ENCODE measurements at regions not wholly inside any gene's neighbourhood (a gene's known extent, or its start where the extent isn't known, plus 50 kb on each side); places are given as distances from the start of the nearest gene placed in this dataset.

DNA sequence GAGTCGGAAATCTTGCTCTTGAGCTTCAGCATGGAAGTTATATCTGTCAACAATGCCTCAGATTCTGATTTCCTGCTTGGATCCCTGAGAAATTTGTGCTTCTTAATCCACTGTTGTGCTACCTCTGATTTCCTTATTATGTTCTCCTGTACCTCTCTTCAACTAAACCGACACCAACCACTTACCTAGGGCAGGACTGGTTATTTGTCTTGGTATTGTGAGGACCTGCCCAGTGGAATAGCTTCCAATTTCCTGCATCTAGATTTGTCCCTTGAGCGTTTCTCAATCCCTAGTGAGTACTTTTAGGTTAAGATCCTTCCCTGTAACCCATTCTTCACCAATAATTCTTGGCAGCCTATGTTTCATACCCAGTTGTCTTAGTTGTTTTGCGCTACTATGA is 720.5 kb upstream of the ZNF385D start:
- no peak for DNase-seq (ENCODE audit: low spot score)

DNA sequence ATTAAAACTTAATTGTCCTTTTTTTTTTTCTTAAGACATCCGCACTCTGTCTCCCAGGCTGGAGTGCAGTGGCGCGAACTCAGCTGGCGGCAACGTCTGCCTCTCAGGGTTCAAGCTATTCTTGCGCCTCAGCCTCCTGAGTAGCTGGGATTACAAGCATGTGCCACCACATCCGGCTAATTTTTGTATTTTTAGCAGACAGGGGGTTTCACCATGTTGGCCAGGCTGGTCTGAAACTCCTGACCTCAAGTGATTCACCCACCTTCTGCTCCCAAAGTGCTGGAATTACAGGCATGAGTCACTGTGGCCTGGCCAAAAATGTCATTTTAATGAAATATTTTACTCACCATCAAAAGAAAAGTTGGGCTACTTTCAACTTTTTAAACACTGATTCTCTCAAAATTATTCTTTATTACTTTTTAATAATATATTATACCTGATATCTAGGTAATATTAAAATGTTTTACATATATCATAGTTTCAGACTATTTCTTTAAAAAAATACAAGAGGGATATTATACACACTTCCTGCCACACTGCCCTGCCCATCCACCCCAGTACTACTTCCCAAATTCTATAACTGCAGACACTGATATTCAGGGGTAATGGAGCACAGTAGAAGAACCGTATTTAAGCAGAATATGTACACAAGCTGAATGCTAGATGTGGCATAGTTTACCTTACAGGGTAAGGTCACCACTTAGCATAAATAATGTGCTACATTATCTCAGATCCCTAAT is 723.9 kb upstream of the ZNF385D start:
- DNase-seq (ENCODE audit: low spot score) = no peak

DNA sequence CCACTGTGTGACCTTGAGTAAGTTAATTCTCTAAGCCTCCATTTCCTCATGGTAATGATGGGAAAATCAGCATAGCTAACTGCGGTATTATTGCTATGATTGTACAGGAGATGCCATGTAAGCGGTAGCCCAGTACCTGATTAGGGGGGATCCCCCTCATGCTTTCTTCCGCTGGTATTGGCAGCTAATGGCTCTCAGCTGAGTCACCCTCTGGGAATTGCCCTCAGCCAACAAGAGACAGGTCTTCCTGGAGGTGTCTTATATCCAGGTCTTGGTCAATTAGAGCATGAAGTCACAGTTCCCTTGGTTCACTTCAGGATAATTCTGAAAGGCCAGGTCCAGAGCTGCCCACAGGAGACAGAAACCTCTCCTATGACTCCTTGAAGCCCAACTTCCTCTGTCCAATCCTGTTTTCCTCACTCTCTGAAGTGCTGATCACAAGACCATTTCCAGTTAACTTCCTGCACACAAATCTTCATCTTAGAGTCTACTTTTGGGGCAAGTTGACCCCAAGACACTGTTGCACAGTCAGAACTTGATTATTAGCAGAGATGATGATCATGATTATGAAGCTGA is 724.7 kb upstream of the ZNF385D start:
- DNase-seq (ENCODE audit: low spot score) = no peak

DNA sequence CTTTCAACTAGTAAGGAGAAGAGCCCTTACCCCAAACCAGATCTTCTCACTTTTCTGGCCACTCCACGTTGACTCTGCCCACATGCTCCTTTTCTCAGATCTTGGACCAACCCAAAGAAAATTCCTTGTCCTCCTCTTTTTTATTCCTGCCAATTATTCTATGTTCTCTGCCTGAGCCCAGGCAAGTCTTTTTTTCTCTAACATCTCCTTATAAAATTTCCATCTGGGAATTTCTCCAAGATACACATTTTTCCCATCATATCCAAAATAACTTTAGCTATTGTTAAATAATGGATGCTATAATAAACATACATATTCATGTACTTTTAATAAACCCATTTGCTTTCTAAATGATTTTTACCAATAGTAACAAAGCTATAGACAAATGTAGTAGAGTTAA is 726.0 kb upstream of the ZNF385D start:
- no peak for DNase-seq (ENCODE audit: low spot score)

DNA sequence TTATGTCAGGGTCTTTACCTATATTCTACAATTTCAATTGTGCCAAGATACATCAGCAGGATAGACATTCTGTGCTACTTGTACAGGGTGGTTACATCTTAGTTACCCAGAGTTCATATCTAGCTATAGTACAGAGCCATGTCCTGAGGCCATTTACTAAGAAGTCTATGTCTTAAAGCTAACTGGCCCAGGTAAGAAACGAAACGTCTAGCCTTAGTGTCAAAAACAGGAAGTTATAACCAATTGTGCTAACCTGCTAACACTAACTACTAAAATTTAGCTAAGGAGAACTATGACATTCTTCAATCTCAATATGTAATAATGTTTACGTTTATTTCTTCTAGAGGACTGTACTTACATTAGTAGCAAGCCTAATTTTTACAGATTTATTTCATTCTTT is 717.2 kb upstream of the UBE2E2 start:
- DNase-seq (ENCODE audit: low spot score) = no peak

DNA sequence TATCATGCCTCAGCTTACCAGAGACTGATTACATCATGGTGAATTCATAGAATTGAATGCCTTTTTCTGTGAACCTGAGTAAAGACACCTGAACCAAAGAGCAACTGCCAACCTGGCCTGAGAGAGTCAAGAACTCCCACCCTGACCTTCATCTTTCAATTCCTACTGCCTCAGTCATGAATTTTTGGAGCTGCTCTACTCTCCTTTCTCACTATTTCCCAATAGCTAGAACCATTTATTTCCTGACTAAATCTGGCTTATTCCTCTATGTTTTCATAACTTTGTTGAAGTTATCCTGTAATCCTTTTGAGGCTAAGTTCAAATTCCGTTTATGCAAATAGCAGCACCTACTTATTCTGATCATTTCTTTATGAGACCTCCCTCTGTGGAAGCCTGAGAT is 712.4 kb upstream of the UBE2E2 start:
- no peak for DNase-seq (ENCODE audit: low spot score)

DNA sequence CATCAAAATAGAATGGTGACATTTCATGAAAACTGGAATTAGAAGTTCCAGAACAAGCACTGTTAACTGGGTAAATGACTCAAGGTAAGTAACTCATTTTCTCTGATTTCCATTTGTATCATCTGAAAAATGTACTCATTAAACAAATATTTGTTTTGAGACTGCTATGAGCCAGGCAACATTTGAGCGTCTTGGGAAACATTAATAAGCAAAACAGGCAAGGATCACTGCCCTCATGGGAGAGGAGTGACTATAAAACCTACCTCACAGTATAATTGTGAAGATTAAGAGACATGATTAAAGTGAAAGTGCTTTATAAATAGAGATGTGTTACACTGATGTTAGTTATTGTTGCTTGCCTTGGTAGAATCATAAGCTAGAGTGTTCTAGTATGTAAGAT is 711.8 kb upstream of the UBE2E2 start:
- DNase-seq (ENCODE audit: low spot score) = no peak

DNA sequence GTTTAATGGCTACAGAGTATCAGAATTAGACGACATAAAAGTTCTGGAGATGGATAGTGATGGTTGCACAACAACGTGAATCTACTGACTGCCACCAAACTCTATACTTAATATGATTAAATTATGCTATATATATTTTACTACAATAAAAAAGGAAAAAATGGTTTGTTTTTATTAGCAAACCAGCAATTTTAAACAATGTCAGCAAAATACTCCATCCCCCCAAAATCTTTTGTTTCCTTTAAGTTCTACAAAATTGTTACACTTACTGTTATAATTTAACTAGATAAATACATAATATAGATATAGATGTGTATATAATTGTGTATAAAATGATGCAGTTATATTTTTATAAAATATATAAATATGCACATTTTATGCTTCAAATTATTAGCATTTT is 710.8 kb upstream of the UBE2E2 start:
- no peak for DNase-seq (ENCODE audit: low spot score)

DNA sequence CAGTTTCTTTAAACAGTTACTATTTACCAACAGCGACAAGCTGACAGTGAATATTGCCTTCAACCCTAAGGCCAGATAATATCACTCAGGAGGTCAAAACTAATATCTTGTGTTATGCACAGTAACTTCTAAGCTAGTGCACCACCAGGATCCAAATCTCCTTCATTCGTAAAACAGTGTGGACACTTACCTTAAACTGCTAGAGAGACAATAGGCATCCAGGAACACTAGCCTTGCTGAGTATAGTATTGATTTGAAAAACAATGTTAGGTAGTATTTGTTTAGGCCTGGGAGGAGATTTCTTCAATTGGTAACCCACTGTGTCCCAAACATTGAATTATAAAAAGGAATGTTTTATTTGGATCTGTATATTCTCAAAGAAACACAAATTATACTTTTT is 707.9 kb upstream of the UBE2E2 start:
- DNase-seq (ENCODE audit: low spot score) = no peak

DNA sequence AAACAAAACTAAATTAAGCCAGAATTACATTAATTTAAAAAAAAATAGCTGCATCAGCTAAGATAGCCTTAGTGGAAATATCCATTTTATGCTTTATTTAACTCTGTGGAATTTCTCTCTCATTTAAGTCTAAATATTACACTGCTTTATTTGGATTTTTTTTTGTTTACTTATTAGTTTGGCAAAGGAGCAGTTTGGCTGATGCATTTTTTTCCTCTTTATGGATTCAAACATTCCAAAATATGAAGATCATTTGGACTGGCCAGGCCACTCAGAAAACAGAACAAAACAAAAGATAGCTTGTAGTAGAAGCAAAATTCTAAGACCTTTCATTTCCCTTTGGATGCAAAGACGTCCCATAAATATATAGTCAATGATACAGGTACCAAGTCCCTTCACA is 707.3 kb upstream of the UBE2E2 start:
- DNase-seq (ENCODE audit: low spot score) = no peak

DNA sequence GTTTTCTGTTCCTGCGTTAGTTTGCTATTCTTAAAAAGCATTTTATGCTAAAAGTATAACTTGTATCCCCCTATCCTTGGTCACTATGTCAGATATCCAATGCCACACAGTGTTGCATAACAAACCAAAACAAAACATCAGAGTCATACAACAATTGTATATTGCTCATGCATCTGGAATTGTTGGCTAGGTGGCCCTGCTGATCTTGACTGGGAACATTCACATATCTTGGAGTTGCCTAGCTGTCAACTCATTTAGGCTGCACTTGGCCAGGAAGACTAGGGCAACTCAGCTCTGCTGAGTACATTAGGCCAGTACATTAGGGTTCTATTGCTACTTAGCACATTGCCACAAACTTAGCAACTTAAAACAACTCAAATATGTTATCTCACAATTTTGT is 706.5 kb upstream of the UBE2E2 start:
- no peak for DNase-seq (ENCODE audit: low spot score)

DNA sequence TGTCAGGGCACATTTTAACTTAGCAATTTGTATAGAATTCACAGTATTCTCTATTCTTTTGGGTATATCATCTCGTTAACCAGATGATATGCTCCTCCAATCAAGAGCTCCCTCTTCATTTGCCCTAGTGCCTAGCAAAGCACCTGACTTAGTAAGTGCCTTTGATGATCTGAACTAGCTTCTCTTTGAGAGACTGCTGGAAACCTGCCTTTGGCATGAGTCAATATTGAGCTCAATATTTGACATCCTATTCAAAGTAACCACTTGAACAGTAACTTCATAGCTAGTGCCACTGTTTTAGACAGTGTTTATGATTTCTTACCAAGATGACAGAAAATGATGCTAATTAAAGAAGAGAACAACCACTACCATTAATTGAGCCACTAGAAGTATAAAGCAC is 696.3 kb upstream of the UBE2E2 start:
- DNase-seq (ENCODE audit: low spot score) = no peak

DNA sequence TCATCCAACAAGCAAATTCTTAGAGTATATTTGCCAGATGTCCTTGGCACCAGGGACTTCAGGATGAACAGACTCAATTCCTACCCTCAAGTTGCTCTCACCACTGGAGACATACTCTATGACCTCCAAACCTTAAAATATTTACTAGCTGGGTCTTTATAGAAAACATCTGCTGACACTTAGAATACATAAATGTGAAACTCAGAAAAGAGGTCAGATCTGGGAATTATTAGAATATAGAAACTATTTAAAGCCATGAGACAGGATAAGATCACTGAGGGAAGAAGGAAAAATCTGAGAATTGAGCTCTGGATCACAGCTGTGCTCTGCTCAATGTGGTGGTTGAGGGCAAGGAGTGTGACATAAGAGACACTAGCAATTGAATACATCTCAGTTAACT is 695.4 kb upstream of the UBE2E2 start:
- DNase-seq (ENCODE audit: low spot score) = no peak

DNA sequence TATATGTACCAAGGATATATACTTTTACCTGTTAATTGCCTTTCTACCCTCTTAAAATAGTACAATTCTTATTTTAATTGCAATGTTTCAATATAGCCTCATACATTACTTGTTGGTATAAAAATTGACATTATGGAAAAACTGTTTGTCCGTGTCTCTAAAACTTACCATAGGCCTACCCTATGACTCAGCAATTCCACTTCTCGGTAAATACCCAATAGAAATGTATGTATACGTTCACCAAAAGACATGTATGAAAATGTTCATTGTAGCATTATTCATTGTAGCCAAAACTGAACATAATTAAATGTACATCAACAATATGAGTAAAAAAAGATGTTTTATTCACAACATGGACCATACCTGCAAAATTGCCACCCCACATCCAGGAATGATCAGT is 679.2 kb upstream of the UBE2E2 start:
- no peak for DNase-seq (ENCODE audit: low spot score)

DNA sequence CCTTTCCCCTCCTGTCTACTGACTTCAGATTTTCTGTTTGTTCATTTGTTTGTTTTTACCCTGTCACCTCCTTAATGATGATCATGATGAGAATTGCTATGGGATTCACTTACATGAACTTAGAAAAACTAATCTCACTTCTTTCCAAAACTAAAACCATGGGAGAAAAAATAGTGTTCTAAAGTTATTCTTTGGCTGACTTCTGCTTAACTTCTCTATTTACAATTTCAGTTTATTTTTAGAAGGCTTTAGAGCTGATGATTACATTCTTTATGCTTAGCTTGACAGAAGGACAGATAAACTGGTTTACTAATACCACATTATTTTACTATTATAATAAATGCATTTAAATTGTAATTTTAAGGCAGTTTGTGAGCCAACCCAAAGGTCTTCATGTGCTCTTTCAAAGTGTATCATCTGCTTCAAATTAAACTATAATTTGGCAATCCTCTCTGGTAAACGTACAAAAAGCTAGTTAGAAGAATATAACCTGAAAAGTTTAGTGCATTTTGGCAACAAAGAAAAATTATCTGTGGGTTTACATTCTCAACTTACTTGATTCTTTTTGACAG is 676.8 kb upstream of the UBE2E2 start:
- DNase-seq (ENCODE audit: low spot score) = no peak

DNA sequence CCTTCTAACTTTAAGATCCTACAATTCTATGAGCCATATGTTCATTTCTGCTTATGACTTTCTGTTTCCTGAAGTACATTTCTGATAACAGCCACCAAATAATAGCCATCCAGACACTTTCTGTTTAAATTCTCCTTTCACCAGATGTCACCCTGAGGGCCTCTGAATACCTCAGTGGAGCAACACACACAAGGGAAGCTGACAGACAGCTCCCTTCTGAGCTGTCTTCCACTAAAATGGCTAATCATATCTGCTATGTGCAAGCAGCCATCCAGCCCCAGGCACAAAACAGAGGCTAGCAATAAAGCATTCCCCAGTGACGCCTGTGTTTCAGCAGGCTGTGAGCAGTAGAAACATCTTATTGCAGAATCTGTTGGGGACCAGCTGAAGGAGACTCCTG is 666.6 kb upstream of the UBE2E2 start:
- no peak for DNase-seq (ENCODE audit: low spot score)

DNA sequence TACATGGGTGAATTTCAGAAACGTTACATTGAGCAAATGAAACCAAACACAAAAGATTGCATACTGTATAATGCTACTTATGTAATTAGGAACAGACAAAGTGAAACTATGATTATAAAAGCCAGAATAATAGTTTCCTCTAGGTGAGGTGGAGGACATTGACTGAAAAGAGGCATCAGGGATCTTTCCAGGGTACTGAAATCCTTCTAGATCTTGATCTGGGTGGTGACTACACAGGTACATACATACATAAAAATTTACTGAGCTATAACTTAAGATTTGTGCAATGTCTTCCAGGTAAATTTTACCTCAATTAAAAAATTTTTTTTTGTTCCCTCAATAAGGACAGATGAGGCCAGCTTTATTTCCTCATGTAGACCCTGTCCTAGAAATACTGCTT is 665.6 kb upstream of the UBE2E2 start:
- DNase-seq (ENCODE audit: low spot score) = no peak

DNA sequence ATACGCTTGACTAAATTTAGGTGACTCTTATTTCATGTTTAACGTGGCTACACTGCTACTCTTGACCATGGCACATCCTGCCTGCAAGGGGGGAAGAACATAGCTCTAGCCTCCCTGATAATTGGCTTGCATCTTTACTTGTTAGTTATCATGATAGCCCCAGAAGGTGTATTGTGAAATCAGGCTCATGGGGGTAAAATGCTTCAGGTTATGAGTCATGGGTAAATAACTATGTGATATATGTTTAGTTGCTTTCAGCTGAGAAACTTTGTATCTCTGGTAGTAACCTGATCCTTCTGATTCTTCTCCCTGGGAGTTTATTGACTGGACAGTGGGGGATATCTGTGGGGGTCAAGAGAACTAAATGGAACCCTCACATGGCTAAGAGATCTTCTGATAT is 660.8 kb upstream of the UBE2E2 start:
- no peak for DNase-seq (ENCODE audit: low spot score)

DNA sequence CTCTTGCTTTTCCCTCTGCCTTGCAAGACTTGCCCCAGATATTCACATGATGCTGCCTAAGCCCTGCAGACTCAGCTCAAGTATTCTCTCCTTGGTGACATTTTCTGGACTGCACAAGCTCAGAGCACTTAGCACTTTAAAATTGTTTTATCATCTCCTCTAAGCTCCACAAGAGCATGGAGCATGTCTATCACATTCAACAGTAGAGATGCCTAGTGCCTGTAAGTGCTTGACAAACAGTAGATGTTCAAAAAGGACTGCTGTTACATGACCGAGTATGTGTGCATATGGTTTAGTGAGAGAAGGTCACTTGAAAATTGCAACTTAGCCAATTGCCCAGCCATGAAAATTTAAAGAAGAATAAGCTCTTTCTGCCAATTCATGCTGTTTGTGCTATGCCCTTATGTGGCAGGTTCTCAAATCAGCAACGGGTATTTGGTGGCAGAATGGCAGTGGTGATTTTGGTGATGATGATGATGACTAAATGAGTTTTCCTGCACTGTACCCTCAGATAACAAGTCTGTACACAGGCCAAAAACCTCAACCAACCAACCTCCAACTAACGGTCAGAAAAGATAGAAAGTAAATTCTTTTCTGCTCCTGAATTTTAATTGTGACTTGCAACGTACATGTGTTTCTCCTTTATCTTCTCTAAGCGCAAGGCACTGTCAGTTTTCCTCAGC is 647.2 kb upstream of the UBE2E2 start:
- DNase-seq (ENCODE audit: low spot score) = no peak

DNA sequence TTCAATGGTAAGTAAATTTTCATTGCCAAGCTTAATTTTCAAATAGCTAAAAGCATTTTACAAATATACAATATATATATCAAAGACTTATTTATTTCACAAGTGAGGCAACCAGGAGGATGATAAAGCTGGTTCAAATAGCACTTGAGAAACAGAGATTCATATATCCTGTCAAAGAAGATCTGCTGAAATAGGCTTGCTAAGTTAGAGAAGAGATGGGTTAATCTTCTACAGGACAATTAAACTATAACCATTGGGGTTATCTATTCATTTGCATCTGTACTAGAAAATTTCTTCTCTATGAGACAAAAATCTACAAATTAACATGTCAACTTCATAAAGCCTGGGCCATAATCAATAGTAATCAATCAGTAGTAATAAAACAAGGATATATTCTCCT is 637.7 kb upstream of the UBE2E2 start:
- no peak for DNase-seq (ENCODE audit: low spot score)

DNA sequence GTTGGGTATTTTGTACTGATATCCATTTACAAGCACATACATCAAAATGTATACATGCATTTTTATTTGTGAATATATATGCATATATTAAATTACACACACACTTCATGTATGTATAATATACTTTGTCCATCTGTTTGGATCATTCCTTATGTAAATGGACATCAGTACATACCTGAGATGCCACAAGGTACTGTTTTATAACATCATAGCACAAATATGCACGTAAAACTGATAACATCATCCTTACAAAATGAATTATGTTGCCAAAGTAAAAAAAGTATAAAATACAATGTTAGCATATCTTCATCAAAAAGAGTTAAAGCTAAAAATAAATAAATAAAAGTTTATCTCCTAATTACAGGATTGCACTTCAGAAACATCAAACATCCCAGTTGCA is 634.8 kb upstream of the UBE2E2 start:
- no peak for DNase-seq (ENCODE audit: low spot score)

DNA sequence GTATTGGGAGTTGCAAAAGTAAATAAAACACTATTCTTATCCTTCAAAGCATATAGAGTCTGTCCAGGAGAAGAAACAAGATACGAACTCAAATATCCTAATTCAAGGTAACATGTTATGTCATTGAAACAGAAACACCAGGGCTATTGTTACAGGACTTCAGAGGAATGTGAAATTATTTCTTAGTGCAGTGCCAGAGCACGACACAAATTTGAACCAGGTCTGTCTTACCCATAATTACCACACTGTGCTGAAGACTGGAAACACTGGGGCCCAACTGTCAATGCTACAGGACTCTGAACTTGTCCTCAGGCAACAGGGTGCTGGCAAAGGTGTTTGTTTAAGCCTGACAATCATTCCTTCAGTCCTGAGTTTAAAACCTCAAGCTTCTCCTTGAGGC is 633.6 kb upstream of the UBE2E2 start:
- no peak for DNase-seq (ENCODE audit: low spot score)

DNA sequence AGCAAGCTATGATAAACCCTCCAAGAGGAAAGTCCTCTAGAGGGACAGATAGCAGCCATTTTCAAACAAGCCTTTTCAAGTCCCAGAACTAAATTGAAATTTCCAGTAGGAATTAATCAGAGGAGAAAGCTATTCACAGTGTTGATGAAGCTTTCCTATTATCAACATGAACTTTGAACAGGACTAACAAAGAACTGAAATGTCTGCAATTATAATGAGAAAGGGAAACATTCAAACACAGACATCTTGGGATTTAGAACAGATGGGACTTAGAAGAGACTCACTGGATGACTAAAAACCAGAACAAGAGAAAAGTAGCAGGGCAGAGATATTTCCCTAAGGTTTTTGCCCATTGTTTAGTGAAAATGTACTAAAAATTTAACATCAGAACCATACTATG is 622.1 kb upstream of the UBE2E2 start:
- no peak for DNase-seq (ENCODE audit: low spot score)

All from SK-N-DZ (cell line).